ENCODE measurements at regions not wholly inside any gene's neighbourhood (a gene's known extent, or its start where the extent isn't known, plus 50 kb on each side); places are given as distances from the start of the nearest gene placed in this dataset.

DNA sequence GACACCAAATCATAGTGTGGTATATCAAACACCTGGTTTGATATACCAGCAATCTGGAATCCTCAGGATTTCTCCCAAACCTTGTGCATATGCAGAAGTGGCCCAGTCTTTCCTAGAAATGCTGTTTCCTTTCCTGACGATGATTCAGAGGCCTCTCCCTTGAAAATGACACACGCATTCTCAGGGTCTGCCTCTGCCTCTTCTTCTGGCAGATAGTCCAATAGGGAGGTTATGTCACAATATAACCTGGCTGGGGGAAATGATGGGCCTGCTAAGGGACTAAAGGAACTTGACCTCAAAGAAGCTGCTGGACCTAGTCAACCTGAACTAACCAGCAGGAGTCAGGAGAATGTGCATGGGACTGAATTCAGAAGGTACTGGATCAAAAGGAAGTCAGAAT, 435.2 kb downstream of the IDS start:
- no peaks in the 10 kb centered on the region for H3K27me3 ChIP-seq
- intact Hi-C loops (cut with DNase I; ENCODE audit: low total_unique reads), result no loop called here
- no peaks in the 10 kb centered on the region for H3K36me3 ChIP-seq
- TF ChIP-seq, protein P1, sequence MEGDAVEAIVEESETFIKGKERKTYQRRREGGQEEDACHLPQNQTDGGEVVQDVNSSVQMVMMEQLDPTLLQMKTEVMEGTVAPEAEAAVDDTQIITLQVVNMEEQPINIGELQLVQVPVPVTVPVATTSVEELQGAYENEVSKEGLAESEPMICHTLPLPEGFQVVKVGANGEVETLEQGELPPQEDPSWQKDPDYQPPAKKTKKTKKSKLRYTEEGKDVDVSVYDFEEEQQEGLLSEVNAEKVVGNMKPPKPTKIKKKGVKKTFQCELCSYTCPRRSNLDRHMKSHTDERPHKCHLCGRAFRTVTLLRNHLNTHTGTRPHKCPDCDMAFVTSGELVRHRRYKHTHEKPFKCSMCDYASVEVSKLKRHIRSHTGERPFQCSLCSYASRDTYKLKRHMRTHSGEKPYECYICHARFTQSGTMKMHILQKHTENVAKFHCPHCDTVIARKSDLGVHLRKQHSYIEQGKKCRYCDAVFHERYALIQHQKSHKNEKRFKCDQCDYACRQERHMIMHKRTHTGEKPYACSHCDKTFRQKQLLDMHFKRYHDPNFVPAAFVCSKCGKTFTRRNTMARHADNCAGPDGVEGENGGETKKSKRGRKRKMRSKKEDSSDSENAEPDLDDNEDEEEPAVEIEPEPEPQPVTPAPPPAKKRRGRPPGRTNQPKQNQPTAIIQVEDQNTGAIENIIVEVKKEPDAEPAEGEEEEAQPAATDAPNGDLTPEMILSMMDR (IDR thresholded peaks at IDR 0.05), result no peak
- TF ChIP-seq POLR2A (IDR thresholded peaks at IDR 0.05), result no peak
- no peak overlapping the region for H3K27ac ChIP-seq
- H3K4me1 ChIP-seq, result no peaks in the 10 kb centered on the region
- H3K9me3 ChIP-seq, result no peaks in the 10 kb centered on the region
- no peak overlapping the region for H3K4me3 ChIP-seq
- DNase-seq, result no peak

DNA sequence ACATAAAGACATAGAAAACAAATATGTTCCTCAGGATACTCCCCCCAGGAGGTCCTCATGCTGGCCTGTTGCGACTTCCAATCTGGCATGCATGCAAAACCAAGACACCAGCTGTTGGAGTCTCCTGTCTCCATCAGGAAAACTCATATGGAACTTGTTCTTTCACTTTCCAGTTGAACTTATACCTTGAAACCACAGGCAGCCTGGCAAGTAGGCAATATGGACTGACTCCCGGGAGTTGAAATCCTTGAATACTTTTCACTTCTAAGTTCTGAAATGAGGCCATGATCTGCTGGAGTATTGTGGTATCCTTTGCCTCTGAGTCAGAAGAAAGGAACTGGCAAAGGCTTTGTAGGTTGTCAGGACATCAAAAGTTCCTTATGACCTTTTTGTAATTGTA, 444.2 kb downstream of the IDS start:
- DNase-seq, result no peak
- TF ChIP-seq, protein P1 (IDR thresholded peaks at IDR 0.05), result no peak
- TF ChIP-seq POLR2A (IDR thresholded peaks at IDR 0.05), result no peak

More for the DNA sequence above, 444.2 kb downstream of the IDS start:
- intact Hi-C loops (cut with DNase I; ENCODE audit: low total_unique reads), result no loop called here
- H3K36me3 ChIP-seq, result no peaks in the 10 kb centered on the region
- no peaks in the 10 kb centered on the region for H3K9me3 ChIP-seq
- H3K27ac ChIP-seq, result no peak overlapping the region
- H3K4me3 ChIP-seq, result no peak overlapping the region
- no peaks in the 10 kb centered on the region for H3K27me3 ChIP-seq
- H3K4me1 ChIP-seq, result no peaks in the 10 kb centered on the region
